ENCODE measurements at regions not wholly inside any gene's neighbourhood (a gene's known extent, or its start where the extent isn't known, plus 50 kb on each side); places are given as distances from the start of the nearest gene placed in this dataset.

DNA sequence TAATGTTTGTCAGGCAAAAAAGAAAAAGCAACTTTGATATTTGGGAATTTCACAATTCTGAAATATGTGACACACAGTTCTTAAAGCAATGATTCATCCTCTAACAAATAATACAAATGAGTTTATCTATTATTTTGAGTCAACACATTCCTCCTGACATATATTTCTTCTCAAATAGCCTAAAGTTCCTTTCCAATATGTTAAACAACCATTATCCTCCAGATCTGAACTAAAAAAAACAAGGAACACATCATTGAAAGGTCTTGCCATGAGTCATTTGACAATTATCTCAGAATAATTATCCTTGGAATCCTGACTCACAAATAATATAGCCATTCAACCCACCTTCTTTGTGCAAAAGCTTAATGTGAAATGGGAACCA lies 208.7 kb upstream of the CDIN1 start:
- TF ChIP-seq POLR2AphosphoS5 (IDR thresholded peaks at IDR 0.05), result no peak
- TF ChIP-seq, protein P1, sequence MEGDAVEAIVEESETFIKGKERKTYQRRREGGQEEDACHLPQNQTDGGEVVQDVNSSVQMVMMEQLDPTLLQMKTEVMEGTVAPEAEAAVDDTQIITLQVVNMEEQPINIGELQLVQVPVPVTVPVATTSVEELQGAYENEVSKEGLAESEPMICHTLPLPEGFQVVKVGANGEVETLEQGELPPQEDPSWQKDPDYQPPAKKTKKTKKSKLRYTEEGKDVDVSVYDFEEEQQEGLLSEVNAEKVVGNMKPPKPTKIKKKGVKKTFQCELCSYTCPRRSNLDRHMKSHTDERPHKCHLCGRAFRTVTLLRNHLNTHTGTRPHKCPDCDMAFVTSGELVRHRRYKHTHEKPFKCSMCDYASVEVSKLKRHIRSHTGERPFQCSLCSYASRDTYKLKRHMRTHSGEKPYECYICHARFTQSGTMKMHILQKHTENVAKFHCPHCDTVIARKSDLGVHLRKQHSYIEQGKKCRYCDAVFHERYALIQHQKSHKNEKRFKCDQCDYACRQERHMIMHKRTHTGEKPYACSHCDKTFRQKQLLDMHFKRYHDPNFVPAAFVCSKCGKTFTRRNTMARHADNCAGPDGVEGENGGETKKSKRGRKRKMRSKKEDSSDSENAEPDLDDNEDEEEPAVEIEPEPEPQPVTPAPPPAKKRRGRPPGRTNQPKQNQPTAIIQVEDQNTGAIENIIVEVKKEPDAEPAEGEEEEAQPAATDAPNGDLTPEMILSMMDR (IDR thresholded peaks at IDR 0.05), result no peak
